Aorta (tissue), 5 donors: ENCODE measurements at regions not wholly inside any gene's neighbourhood (a gene's known extent, or its start where the extent isn't known, plus 50 kb on each side); places are given as distances from the start of the nearest gene placed in this dataset.

Source experiments
- ATAC-seq: fragments of 200-7000 bp; cut with Tn5 transposase; one replicate; pipeline ENCODE4 v1.9.1; 2022; ENCODE audit warnings: moderate library complexity; ENCODE audit not compliant: low FRiP score
- DNase-seq, 2 donors: peaks; one replicate each; pipeline ENCODE4 v3.0.0-alpha.2; 2020
- H3K27ac ChIP-seq, 2 donors: one replicate each; pipeline ENCODE4 v1.5.1; 2013; ENCODE audit warnings: low read length in 2 of 2, mild to moderate bottlenecking in 2 of 2, moderate library complexity in 2 of 2, control low read depth in 1 of 2, inconsistent platforms in 1 of 2, low read depth in 1 of 2
- H3K27me3 ChIP-seq, 2 donors: one replicate each; pipeline ENCODE4 v1.6.1; 2013; ENCODE audit warnings: control low read depth in 1 of 2, low read length in 1 of 2, mild to moderate bottlenecking in 1 of 2, moderate library complexity in 1 of 2; ENCODE audit not compliant: insufficient read depth in 2 of 2, control insufficient read depth in 1 of 2
- H3K36me3 ChIP-seq, 2 donors: one replicate each; pipeline ENCODE4 v1.6.1; 2013; ENCODE audit warnings: control low read depth in 1 of 2, low read length in 1 of 2, mild to moderate bottlenecking in 1 of 2; ENCODE audit not compliant: insufficient read depth in 2 of 2, control insufficient read depth in 1 of 2
- H3K4me1 ChIP-seq, 2 donors: one replicate each; pipeline ENCODE4 v1.6.1; 2013; ENCODE audit warnings: low read length in 2 of 2, control low read depth in 1 of 2, mild to moderate bottlenecking in 1 of 2, moderate library complexity in 1 of 2; ENCODE audit not compliant: insufficient read depth in 2 of 2, control insufficient read depth in 1 of 2
- H3K4me3 ChIP-seq, 2 donors: one replicate each; pipeline ENCODE4 v1.5.1; 2013; ENCODE audit warnings: low read length in 2 of 2, control low read depth in 1 of 2, mild to moderate bottlenecking in 1 of 2
- H3K9me3 ChIP-seq: one replicate; pipeline ENCODE4 v1.6.1; 2013; ENCODE audit warnings: mild to moderate bottlenecking, low read length; ENCODE audit not compliant: control insufficient read depth
- WGBS, 2 donors: extraction: QIAGEN DNeasy Blood & Tissue Kit; methylation state at CpG; one replicate each; pipeline ENCODE4 v1.1.7; 2013; 5-methylcytosine and 5-hydroxymethylcytosine counted together
- intact Hi-C, 2 donors: fragments of 100-400 bp; cut with DNase I; formaldehyde crosslinking; loops; one replicate each; pipeline versions ENCODE4 v1.14.2 to v1.15.0; 2022
- donor health status: healthy with polysubstance abuse.
- donor health status: Bipolar disorder and iron deficiency.
- donor health status: DM: no; HTN: no; CAD: no.
- donor health status: DM: no; HTN: no; CAD: no.
- donor health status: DM: yes; HTN: yes; CAD: no.

- 92 to 94% methylated on average over 11 of the region's 11 CpGs for WGBS, 2 donors
- Histone ChIP-seq H3K27me3 (no peaks in the 10 kb centered on the region), H3K36me3 (no peaks in the 10 kb centered on the region), H3K4me1 (no peaks in the 10 kb centered on the region), H3K27ac (no peak overlapping the region), H3K9me3 (no peaks in the 10 kb centered on the region), H3K4me3 (no peak overlapping the region)
- intact Hi-C loops, result no loop called here
- DNase-seq (no peak), ATAC-seq (no peak)
Measured at GRCh38 chr11:10392095-10393079, 62.7 kb upstream of the AMPD3 start.

GRCh38 chr11:10394229-10395101 is 60.6 kb upstream of the AMPD3 start:
- intact Hi-C loops, result no loop called here
- no peak for ATAC-seq
- H3K27me3 ChIP-seq, result no peaks in the 10 kb centered on the region
- no peaks in the 10 kb centered on the region for H3K36me3 ChIP-seq
- no peak overlapping the region for H3K4me3 ChIP-seq
- H3K4me1 ChIP-seq, result no peaks in the 10 kb centered on the region
- no peaks in the 10 kb centered on the region for H3K9me3 ChIP-seq
- DNase-seq, result no peak
- WGBS, 2 donors, result 79 to 81% methylated on average over 13 of the region's 13 CpGs
- H3K27ac ChIP-seq, result no peak overlapping the region

DNA sequence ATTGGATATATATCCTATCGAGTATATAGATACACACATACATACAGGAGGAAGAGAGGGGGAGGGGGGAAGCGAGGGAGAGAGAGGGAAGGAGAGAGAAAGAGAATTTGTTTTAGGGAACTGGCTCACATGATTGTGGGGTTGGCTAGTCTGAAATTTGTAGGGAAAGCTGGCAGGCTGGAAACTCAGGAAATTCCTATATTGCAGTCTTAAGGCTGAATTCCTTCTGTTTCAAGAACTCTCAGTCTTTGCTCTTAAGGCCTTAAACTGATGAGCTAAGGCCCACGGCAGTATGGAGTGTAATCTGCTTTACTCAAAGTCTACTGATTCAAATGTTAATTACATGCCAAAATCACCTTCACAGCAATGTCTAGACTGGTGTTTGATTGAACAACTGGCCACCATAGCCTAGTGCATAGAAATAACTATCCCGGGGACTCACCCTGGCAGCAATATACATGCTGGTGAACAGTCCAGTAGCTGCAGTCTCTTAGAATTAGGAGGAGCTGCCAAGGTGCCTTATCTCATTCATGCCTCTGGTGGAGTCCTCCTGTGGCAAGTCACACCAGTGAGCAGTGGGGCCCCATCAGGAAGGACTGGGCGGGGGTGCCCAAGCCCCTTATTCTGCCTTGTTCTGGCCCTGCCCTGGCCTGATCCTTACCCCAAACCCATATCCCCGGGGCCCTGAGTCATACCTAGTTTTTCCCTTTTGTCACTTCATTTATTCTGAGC is 59.7 kb upstream of the AMPD3 start:
- H3K27me3 ChIP-seq, result no peaks in the 10 kb centered on the region
- no peaks in the 10 kb centered on the region for H3K4me1 ChIP-seq
- no peaks in the 10 kb centered on the region for H3K36me3 ChIP-seq
- DNase-seq, result no peak
- no peaks in the 10 kb centered on the region for H3K9me3 ChIP-seq
- intact Hi-C loops, result no loop called here
- 83 to 88% methylated on average over 6 of the region's 6 CpGs for WGBS, 2 donors
- ATAC-seq, result no peak
- H3K27ac ChIP-seq, result no peak overlapping the region
- H3K4me3 ChIP-seq, result no peak overlapping the region

GRCh38 chr11:10396771-10397170 is 58.3 kb upstream of the AMPD3 start:
- no peaks in the 10 kb centered on the region for H3K27me3 ChIP-seq
- DNase-seq, result no peak
- H3K4me3 ChIP-seq, result no peak overlapping the region
- WGBS, 2 donors, result 99% methylated on average over 4 of the region's 4 CpGs
- H3K9me3 ChIP-seq, result no peaks in the 10 kb centered on the region
- intact Hi-C loops, result no loop called here
- no peak for ATAC-seq
- no peaks in the 10 kb centered on the region for H3K4me1 ChIP-seq
- H3K27ac ChIP-seq, result no peak overlapping the region
- no peaks in the 10 kb centered on the region for H3K36me3 ChIP-seq

- Histone ChIP-seq H3K36me3 (no peaks in the 10 kb centered on the region), H3K4me3 (no peak overlapping the region), H3K27ac (no peak overlapping the region), H3K4me1 (no peaks in the 10 kb centered on the region), H3K9me3 (no peaks in the 10 kb centered on the region), H3K27me3 (no peaks in the 10 kb centered on the region)
- DNase-seq (no peak), ATAC-seq (no peak)
- WGBS, 2 donors, result 86 to 92% methylated on average over 7 of the region's 7 CpGs
- intact Hi-C loops, result no loop called here
Measured at GRCh38 chr11:10397226-10397987, 57.7 kb upstream of the AMPD3 start.

DNA sequence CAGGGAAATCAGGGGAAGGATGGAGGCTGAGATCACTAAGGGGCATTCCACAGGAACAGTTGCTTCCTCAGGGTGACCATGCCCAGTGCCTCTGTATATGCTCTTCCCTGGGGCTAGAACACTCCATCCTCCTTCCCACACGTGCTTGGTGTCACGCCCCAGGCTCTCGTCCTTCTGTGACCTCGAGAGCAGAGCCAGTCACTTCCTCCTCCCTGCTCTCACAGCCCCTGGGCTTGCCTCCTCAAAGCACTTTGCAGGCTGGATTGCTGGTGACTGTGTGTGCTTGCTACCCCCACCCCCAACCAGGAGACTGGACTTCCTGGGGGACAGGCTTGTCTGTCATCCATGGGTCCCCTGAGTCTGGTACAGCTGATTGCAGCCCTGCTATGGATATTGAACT is 56.5 kb upstream of the AMPD3 start:
- Histone ChIP-seq H3K27ac (no peak overlapping the region), H3K4me1 (no peaks in the 10 kb centered on the region), H3K27me3 (no peaks in the 10 kb centered on the region), H3K9me3 (no peaks in the 10 kb centered on the region), H3K36me3 (no peaks in the 10 kb centered on the region), H3K4me3 (no peak overlapping the region)
- intact Hi-C loops, result no loop called here
- ATAC-seq (peak; percentile 19), DNase-seq (peak in 1 of 2 donors; percentile 78)
- 63 to 80% methylated on average over 4 of the region's 4 CpGs for WGBS, 2 donors

GRCh38 chr11:10400856-10401255 is 54.2 kb upstream of the AMPD3 start:
- ATAC-seq, result no peak
- no peak for DNase-seq
- Histone ChIP-seq H3K27ac (no peak overlapping the region), H3K4me1 (no peaks in the 10 kb centered on the region), H3K9me3 (no peaks in the 10 kb centered on the region), H3K27me3 (no peaks in the 10 kb centered on the region), H3K36me3 (no peaks in the 10 kb centered on the region), H3K4me3 (no peak overlapping the region)
- intact Hi-C loops, result loop anchor here (10.0 kb wide), 2 partner anchors 114 to 254 kb away; no protein-coding TSS in a partner anchor
- WGBS, 2 donors, result 93 to 100% methylated on average over 1 of the region's 1 CpG

DNA sequence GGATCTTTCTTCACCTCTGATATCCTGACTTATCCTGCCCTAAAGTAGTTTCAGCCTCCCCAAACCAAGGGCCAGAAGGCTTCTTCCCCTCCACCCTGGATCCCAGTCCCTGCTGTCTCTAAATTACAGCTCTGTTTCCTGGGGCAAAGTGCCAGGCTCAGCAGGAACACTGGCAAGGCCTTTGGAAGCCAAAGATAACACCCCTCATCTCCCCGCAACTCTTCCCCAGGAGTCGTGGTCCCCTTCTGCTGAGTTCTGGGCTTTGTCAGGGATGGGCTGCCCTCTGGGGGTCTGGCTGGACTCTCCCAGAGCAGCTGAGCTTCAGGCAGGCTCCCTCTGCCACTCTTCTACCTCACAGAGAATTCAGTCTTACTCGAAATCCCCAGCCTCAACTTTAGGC is 53.8 kb upstream of the AMPD3 start:
- no peak for ATAC-seq
- DNase-seq, result no peak
- H3K9me3 ChIP-seq, result no peaks in the 10 kb centered on the region
- intact Hi-C loops, result loop anchor here (10.0 kb wide), 2 partner anchors 114 to 254 kb away; no protein-coding TSS in a partner anchor
- 27 to 34% methylated on average over 3 of the region's 3 CpGs for WGBS, 2 donors
- no peak overlapping the region for H3K27ac ChIP-seq
- no peak overlapping the region for H3K4me3 ChIP-seq
- H3K36me3 ChIP-seq, result no peaks in the 10 kb centered on the region
- H3K4me1 ChIP-seq, result no peaks in the 10 kb centered on the region
- H3K27me3 ChIP-seq, result no peaks in the 10 kb centered on the region
